Transverse colon (tissue), 4 donors: ENCODE measurements at regions not wholly inside any gene's neighbourhood (a gene's known extent, or its start where the extent isn't known, plus 50 kb on each side); places are given as distances from the start of the nearest gene placed in this dataset.

Experiments
- CTCF ChIP-seq, 5 experiments: fragments of 200-600 bp in 3 of 5; fragments of 450-650 bp in 2 of 5; sonication (generic) in 3 of 5; IDR thresholded peaks; 1 replicate in 2 of 5; 2 replicates in 3 of 5; pipeline ENCODE4 v1.5.1; 2016 to 2017; ENCODE audit warnings: antibody characterized with exemption in 5 of 5, inconsistent platforms in 3 of 5, mild to moderate bottlenecking in 2 of 5, moderate library complexity in 1 of 5
- POLR2A ChIP-seq: fragments of 450-650 bp; IDR thresholded peaks from one replicate; pipeline ENCODE4 v1.6.1; 2016; ENCODE audit warnings: antibody characterized with exemption, mild to moderate bottlenecking, moderate library complexity
- POLR2AphosphoS5 ChIP-seq, 3 donors: sonication (generic); formaldehyde crosslinking; IDR thresholded peaks; one replicate each; pipeline ENCODE4 v1.6.1; 2016; ENCODE audit warnings: antibody characterized with exemption in 3 of 3

- TF ChIP-seq POLR2A (no peak), POLR2AphosphoS5 (IDR thresholded peaks at IDR 0.05) (no peak), CTCF (IDR thresholded peaks at IDR 0.05) (no peak)
Measured at GRCh38 chr4:34766935-34767334, 1477.4 kb downstream of the ARAP2 start.
